CD8-positive, alpha-beta memory T cell (primary cell): ENCODE measurements at regions not wholly inside any gene's neighbourhood (a gene's known extent, or its start where the extent isn't known, plus 50 kb on each side); places are given as distances from the start of the nearest gene placed in this dataset.

Experiments
- CTCF ChIA-PET: fragments of 350-600 bp; sonication (Branson Sonifier 250); formaldehyde crosslinking; loops from one replicate; lab custom pipeline; 2021; ENCODE audit warnings: antibody characterized with exemption; lab: Charles Lee
- POLR2A ChIA-PET: fragments of 350-600 bp; sonication (Branson Sonifier 250); formaldehyde crosslinking; loops from one replicate; lab custom pipeline; 2021; ENCODE audit warnings: antibody characterized with exemption; lab: Charles Lee
- DNase-seq, 5 donors: peaks; one replicate each; pipeline versions ENCODE4 v3.0.0 to v3.0.0-alpha.2; 2020 to 2022; ENCODE audit warnings: mixed read lengths in 1 of 5
- H3K27ac ChIP-seq: one replicate; pipeline ENCODE4 v1.7.0; 2013; ENCODE audit warnings: low read depth, mild to moderate bottlenecking, low read length, moderate library complexity
- H3K27me3 ChIP-seq: 2 replicates; pipeline ENCODE4 v1.7.0; 2013; ENCODE audit warnings: low read length, mild to moderate bottlenecking; ENCODE audit not compliant: insufficient read depth, poor library complexity, severe bottlenecking
- H3K36me3 ChIP-seq: 2 replicates; pipeline ENCODE4 v1.7.0; 2013; ENCODE audit warnings: mild to moderate bottlenecking, low read length, moderate library complexity; ENCODE audit not compliant: insufficient read depth
- H3K4me1 ChIP-seq: 2 replicates; pipeline ENCODE4 v1.7.0; 2013; ENCODE audit warnings: mild to moderate bottlenecking, low read length, moderate library complexity; ENCODE audit not compliant: insufficient read depth
- H3K4me3 ChIP-seq: 2 replicates; pipeline ENCODE4 v1.7.0; 2013; ENCODE audit warnings: mild to moderate bottlenecking, low read length
- H3K9me3 ChIP-seq: 2 replicates; pipeline ENCODE4 v1.7.0; 2013; ENCODE audit warnings: mild to moderate bottlenecking, low read length
- H3K27ac Mint-ChIP-seq, 8 donors: one replicate each; pipeline ENCODE4 v1.8.0; 2020 to 2021; ENCODE audit warnings: mixed read lengths in 8 of 8, mild to moderate bottlenecking in 6 of 8, inconsistent platforms in 3 of 8, moderate library complexity in 3 of 8
- H3K27me3 Mint-ChIP-seq, 2 donors: one replicate each; pipeline ENCODE4 v1.8.0; 2020 to 2021; ENCODE audit warnings: mixed read lengths in 2 of 2, mild to moderate bottlenecking in 1 of 2, moderate library complexity in 1 of 2
- H3K36me3 Mint-ChIP-seq, 3 donors: one replicate each; pipeline ENCODE4 v1.8.0; 2020 to 2021; ENCODE audit warnings: mixed read lengths in 3 of 3, inconsistent platforms in 1 of 3, mild to moderate bottlenecking in 1 of 3
- H3K4me1 Mint-ChIP-seq, 3 donors: one replicate each; pipeline ENCODE4 v1.8.0; 2020 to 2021; ENCODE audit warnings: mixed read lengths in 3 of 3, inconsistent platforms in 1 of 3, mild to moderate bottlenecking in 1 of 3
- H3K4me3 Mint-ChIP-seq, 7 donors: one replicate each; pipeline ENCODE4 v1.8.0; 2020 to 2021; ENCODE audit warnings: mixed read lengths in 7 of 7, mild to moderate bottlenecking in 6 of 7, moderate library complexity in 4 of 7, inconsistent platforms in 2 of 7
- H3K9me3 Mint-ChIP-seq, 5 donors: one replicate each; pipeline ENCODE4 v1.8.0; 2020 to 2022; ENCODE audit warnings: mixed read lengths in 5 of 5, mild to moderate bottlenecking in 3 of 5, moderate library complexity in 2 of 5, inconsistent platforms in 1 of 5

- H3K4me3 ChIP-seq = no peak overlapping the region
- Mint-ChIP-seq H3K36me3 (no peaks in the 10 kb centered on the region), H3K9me3 (peaks cover 0 to 7% (median 5%) of the 10 kb centered on the region in 5 donors), H3K4me3 (no peak overlapping the region), H3K27ac (no peak overlapping the region), H3K4me1 (no peaks in the 10 kb centered on the region), H3K27me3 (peaks cover 12 to 29% of the 10 kb centered on the region in 2 donors)
- POLR2A ChIA-PET = no interaction called here
- H3K4me1 ChIP-seq = no peaks in the 10 kb centered on the region
- H3K27ac ChIP-seq = no peak overlapping the region
- no peaks in the 10 kb centered on the region for H3K36me3 ChIP-seq
- no peaks in the 10 kb centered on the region for H3K27me3 ChIP-seq
- H3K9me3 ChIP-seq = no peaks in the 10 kb centered on the region
- CTCF ChIA-PET = interaction anchor here (1.5 kb wide), 1 partner anchor 22 kb away, joined by 4 read pairs; no protein-coding TSS in a partner anchor
- no peak for DNase-seq
Observed at GRCh38 chr11:134666273-134667174, 254.5 kb upstream of the B3GAT1 start.

GRCh38 chr11:134665571-134666270 is 253.7 kb upstream of the B3GAT1 start:
- no peaks in the 10 kb centered on the region for H3K4me1 Mint-ChIP-seq
- no peaks in the 10 kb centered on the region for H3K9me3 ChIP-seq

DNA sequence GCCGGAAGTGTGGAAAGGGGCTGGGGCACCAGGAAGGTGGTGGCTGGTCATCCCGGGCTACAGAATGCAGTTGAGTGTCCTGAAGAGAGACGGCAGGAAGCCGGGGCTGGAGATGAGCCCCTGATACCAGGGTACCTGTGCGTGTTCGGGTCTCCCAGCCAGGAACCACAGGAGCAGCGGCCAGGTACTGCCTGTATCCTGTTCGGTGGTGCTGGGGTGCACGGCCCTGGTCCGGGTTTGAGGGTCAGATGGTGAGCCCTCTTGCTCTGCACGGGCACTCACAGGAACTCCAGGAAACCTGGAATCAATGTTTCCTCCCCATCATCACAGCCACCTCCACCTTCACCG is 253.1 kb upstream of the B3GAT1 start:
- H3K9me3 ChIP-seq = no peaks in the 10 kb centered on the region
- DNase-seq = no peak
- peaks cover 0 to 8% (median 7%) of the 10 kb centered on the region in 5 donors for H3K9me3 Mint-ChIP-seq
- no peaks in the 10 kb centered on the region for H3K27me3 ChIP-seq
- no peak overlapping the region for H3K4me3 ChIP-seq
- H3K4me1 ChIP-seq = no peaks in the 10 kb centered on the region
- no peaks in the 10 kb centered on the region for H3K36me3 ChIP-seq
- POLR2A ChIA-PET = no interaction called here
- H3K4me3 Mint-ChIP-seq = no peak overlapping the region
- H3K36me3 Mint-ChIP-seq = no peaks in the 10 kb centered on the region
- H3K4me1 Mint-ChIP-seq = no peaks in the 10 kb centered on the region
- H3K27me3 Mint-ChIP-seq = peaks cover 11 to 24% of the 10 kb centered on the region in 2 donors
- H3K27ac Mint-ChIP-seq = no peak overlapping the region
- CTCF ChIA-PET = no interaction called here
- no peak overlapping the region for H3K27ac ChIP-seq

More at GRCh38 chr11:134665571-134666270, 253.7 kb upstream of the B3GAT1 start:
- no peaks in the 10 kb centered on the region for H3K4me1 ChIP-seq
- peaks cover 12 to 24% of the 10 kb centered on the region in 2 donors for H3K27me3 Mint-ChIP-seq
- H3K9me3 Mint-ChIP-seq = peaks cover 0 to 7% (median 5%) of the 10 kb centered on the region in 5 donors
- ChIA-PET POLR2A (no interaction called here), CTCF (interaction anchor here (1.5 kb wide), 1 partner anchor 21 kb away, joined by 4 read pairs; no protein-coding TSS in a partner anchor)
- no peak overlapping the region for H3K4me3 ChIP-seq
- H3K27ac ChIP-seq = no peak overlapping the region
- H3K27me3 ChIP-seq = no peaks in the 10 kb centered on the region
- H3K4me3 Mint-ChIP-seq = no peak overlapping the region
- no peak for DNase-seq
- H3K36me3 Mint-ChIP-seq = no peaks in the 10 kb centered on the region
- H3K36me3 ChIP-seq = no peaks in the 10 kb centered on the region
- H3K27ac Mint-ChIP-seq = peak overlapping the region in 1 of 8 donors; percentile 77

DNA sequence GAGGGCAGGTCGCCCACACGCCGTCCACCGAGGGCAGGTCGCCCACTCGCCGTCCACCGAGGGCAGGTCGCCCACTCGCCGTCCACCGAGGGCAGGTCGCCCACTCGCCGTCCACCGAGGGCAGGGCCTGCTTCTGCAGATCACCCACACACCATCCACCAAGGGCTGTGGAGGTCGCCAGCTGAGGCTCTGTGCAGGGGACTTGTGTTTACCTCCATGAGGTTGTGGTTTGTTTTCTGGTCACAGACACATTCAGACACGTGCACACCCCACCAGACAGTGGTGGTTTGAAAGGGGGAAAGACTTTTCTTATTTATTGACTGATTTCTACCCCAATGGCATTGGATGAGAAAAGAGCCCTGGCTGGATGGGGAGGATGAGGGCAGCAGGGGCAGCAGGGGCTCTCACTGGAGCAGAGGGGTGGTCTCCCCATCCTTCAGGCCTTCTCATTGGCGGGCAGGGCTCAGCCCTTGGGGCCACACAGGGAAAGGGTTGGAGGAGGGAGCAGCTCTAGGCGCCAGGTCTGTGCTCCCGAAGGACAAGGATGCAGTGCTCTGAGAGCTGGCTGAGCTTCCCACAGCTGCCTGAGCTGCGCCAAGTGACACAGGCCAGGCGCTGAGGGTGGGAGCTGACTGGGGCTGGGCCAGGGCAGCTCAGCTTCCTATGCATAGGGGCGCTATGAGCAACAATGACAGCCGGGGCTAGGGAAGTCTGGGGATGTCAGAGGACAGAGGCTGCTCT is 252.6 kb upstream of the B3GAT1 start:
- Histone ChIP-seq H3K4me1 (no peaks in the 10 kb centered on the region), H3K4me3 (no peak overlapping the region), H3K9me3 (no peaks in the 10 kb centered on the region), H3K36me3 (no peaks in the 10 kb centered on the region), H3K27ac (no peak overlapping the region), H3K27me3 (no peaks in the 10 kb centered on the region)
- ChIA-PET CTCF (no interaction called here), POLR2A (no interaction called here)
- no peak for DNase-seq
- peak overlapping the region in 1 of 8 donors; percentile 70 for H3K27ac Mint-ChIP-seq
- no peak overlapping the region for H3K4me3 Mint-ChIP-seq
- peaks cover 0 to 13% (median 7%) of the 10 kb centered on the region in 5 donors for H3K9me3 Mint-ChIP-seq
- peaks cover 12 to 25% of the 10 kb centered on the region in 2 donors for H3K27me3 Mint-ChIP-seq
- no peaks in the 10 kb centered on the region for H3K36me3 Mint-ChIP-seq
- no peaks in the 10 kb centered on the region for H3K4me1 Mint-ChIP-seq

GRCh38 chr11:134663506-134664313 is 251.7 kb upstream of the B3GAT1 start:
- no peak for DNase-seq
- Mint-ChIP-seq H3K9me3 (peaks cover 0 to 15% (median 7%) of the 10 kb centered on the region in 5 donors), H3K27ac (no peak overlapping the region)

GRCh38 chr11:134662629-134663360 is 250.8 kb upstream of the B3GAT1 start:
- POLR2A ChIA-PET = no interaction called here
- peaks cover 0 to 17% (median 10%) of the 10 kb centered on the region in 5 donors for H3K9me3 Mint-ChIP-seq

More at GRCh38 chr11:134663506-134664313, 251.7 kb upstream of the B3GAT1 start:
- H3K36me3 Mint-ChIP-seq = no peaks in the 10 kb centered on the region
- H3K9me3 ChIP-seq = no peaks in the 10 kb centered on the region
- no peaks in the 10 kb centered on the region for H3K27me3 ChIP-seq
- H3K4me1 Mint-ChIP-seq = no peaks in the 10 kb centered on the region
- no peak overlapping the region for H3K4me3 Mint-ChIP-seq
- H3K27ac ChIP-seq = no peak overlapping the region
- POLR2A ChIA-PET = no interaction called here
- peaks cover 12 to 22% of the 10 kb centered on the region in 2 donors for H3K27me3 Mint-ChIP-seq
- no peaks in the 10 kb centered on the region for H3K4me1 ChIP-seq
- CTCF ChIA-PET = no interaction called here
- no peaks in the 10 kb centered on the region for H3K36me3 ChIP-seq
- no peak overlapping the region for H3K4me3 ChIP-seq

GRCh38 chr11:134661660-134662059 is 249.6 kb upstream of the B3GAT1 start:
- H3K4me1 ChIP-seq = peaks cover 4% of the 10 kb centered on the region
- no peak for DNase-seq
- no peaks in the 10 kb centered on the region for H3K27me3 ChIP-seq
- H3K27ac ChIP-seq = no peak overlapping the region
- Mint-ChIP-seq H3K27ac (no peak overlapping the region), H3K27me3 (peaks cover 11 to 12% of the 10 kb centered on the region in 2 donors), H3K4me3 (no peak overlapping the region), H3K4me1 (no peaks in the 10 kb centered on the region), H3K36me3 (no peaks in the 10 kb centered on the region), H3K9me3 (peaks cover 0 to 17% (median 7%) of the 10 kb centered on the region in 5 donors)
- no peak overlapping the region for H3K4me3 ChIP-seq
- CTCF ChIA-PET = no interaction called here
- no peaks in the 10 kb centered on the region for H3K36me3 ChIP-seq
- no peaks in the 10 kb centered on the region for H3K9me3 ChIP-seq
- POLR2A ChIA-PET = no interaction called here

More at GRCh38 chr11:134662629-134663360, 250.8 kb upstream of the B3GAT1 start:
- Histone ChIP-seq H3K4me1 (no peaks in the 10 kb centered on the region), H3K9me3 (no peaks in the 10 kb centered on the region), H3K4me3 (no peak overlapping the region), H3K27me3 (no peaks in the 10 kb centered on the region), H3K36me3 (no peaks in the 10 kb centered on the region), H3K27ac (no peak overlapping the region)
- DNase-seq = no peak
- Mint-ChIP-seq H3K4me3 (no peak overlapping the region), H3K27ac (no peak overlapping the region), H3K27me3 (peaks cover 12 to 16% of the 10 kb centered on the region in 2 donors), H3K4me1 (no peaks in the 10 kb centered on the region), H3K36me3 (no peaks in the 10 kb centered on the region)
- CTCF ChIA-PET = no interaction called here
